ENCODE measurements at regions not wholly inside any gene's neighbourhood (a gene's known extent, or its start where the extent isn't known, plus 50 kb on each side); places are given as distances from the start of the nearest gene placed in this dataset.

- DNase-seq (ENCODE audit: extremely low read depth, low read depth), result no peak
These were observed 66.2 kb upstream of the SELENOK start for GRCh38 chr3:53957831-53958230.

GRCh38 chr3:53956586-53956985 is 64.9 kb upstream of the SELENOK start:
- DNase-seq (ENCODE audit: extremely low read depth, low read depth), result no peak

- DNase-seq (ENCODE audit: extremely low read depth, low read depth), result no peak
These were observed 57.9 kb upstream of the SELENOK start for GRCh38 chr3:53949541-53949940.

- DNase-seq (ENCODE audit: extremely low read depth, low read depth), result no peak
These were observed 56.5 kb upstream of the SELENOK start for GRCh38 chr3:53948174-53948573.

- no peak for DNase-seq (ENCODE audit: extremely low read depth, low read depth)
These were observed 52.4 kb upstream of the SELENOK start for GRCh38 chr3:53944028-53944427.

DNA sequence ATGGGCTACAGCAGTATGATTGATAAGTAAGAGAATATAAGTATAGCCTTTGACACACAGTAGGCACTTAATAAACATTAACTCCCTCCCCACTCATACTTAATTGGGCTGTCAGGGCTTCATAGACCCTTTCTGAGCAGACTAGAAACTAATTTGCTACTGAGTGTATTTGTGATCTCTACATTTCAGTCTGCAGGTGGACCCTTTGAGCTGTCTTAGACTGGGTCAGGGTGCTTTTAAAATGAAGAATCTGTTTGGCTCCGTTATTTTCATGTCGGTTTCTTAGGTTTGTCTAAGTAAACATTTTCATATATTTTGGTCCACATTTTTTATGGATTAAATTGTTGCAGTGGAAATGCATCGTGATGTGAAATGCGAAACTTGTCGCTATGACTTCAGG is 50.3 kb upstream of the SELENOK start:
- peak; percentile 13 for DNase-seq (ENCODE audit: extremely low read depth, low read depth)

Data from NCI-H460 (cell line).